ENCODE measurements at regions not wholly inside any gene's neighbourhood (a gene's known extent, or its start where the extent isn't known, plus 50 kb on each side); places are given as distances from the start of the nearest gene placed in this dataset.

DNA sequence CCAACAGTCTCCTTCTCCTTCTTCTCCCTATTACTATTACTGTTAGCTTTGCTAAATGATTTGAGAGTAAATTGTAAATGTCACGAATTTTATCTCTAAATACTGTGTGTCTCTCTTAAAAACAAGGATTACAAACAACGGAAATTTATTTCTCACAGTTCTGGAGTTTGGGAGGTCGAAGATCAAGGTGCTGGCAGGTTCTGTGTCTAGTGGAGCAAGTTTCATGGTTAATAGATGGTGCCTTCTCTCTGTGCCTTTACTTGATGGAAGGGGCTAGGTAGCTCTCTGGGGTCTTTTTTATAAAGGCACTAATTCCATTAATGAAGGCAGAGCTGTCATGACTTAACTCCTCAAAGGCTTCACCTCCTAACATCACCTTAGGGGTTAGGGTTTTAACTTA, 237.9 kb downstream of the MAN2A1 start:
- TF ChIP-seq POLR2AphosphoS5 (IDR thresholded peaks at IDR 0.05; ENCODE audit: low read depth, low read length) = no peak
- TF ChIP-seq, protein P1, sequence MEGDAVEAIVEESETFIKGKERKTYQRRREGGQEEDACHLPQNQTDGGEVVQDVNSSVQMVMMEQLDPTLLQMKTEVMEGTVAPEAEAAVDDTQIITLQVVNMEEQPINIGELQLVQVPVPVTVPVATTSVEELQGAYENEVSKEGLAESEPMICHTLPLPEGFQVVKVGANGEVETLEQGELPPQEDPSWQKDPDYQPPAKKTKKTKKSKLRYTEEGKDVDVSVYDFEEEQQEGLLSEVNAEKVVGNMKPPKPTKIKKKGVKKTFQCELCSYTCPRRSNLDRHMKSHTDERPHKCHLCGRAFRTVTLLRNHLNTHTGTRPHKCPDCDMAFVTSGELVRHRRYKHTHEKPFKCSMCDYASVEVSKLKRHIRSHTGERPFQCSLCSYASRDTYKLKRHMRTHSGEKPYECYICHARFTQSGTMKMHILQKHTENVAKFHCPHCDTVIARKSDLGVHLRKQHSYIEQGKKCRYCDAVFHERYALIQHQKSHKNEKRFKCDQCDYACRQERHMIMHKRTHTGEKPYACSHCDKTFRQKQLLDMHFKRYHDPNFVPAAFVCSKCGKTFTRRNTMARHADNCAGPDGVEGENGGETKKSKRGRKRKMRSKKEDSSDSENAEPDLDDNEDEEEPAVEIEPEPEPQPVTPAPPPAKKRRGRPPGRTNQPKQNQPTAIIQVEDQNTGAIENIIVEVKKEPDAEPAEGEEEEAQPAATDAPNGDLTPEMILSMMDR (IDR thresholded peaks at IDR 0.05) = no peak

Measured in Panc1 (cell line).